ENCODE measurements at regions not wholly inside any gene's neighbourhood (a gene's known extent, or its start where the extent isn't known, plus 50 kb on each side); places are given as distances from the start of the nearest gene placed in this dataset.

GRCh38 chr11:70688142-70688541 is 289.8 kb downstream of the CTTN start:
- DNase-seq, result no peak

GRCh38 chr11:70689764-70690163 is 291.4 kb downstream of the CTTN start:
- DNase-seq, result no peak

GRCh38 chr11:70692131-70692530 is 293.8 kb downstream of the CTTN start:
- no peak for DNase-seq

- DNase-seq, result no peak
These were observed 296.0 kb downstream of the CTTN start for GRCh38 chr11:70694371-70694770.

GRCh38 chr11:70695086-70695960 is 297.0 kb downstream of the CTTN start:
- DNase-seq, result no peak

GRCh38 chr11:70696076-70696475 is 297.7 kb downstream of the CTTN start:
- no peak for DNase-seq

- no peak for DNase-seq
These were observed 298.2 kb downstream of the CTTN start for GRCh38 chr11:70696564-70696963.

- no peak for DNase-seq
These were observed 299.4 kb downstream of the CTTN start for GRCh38 chr11:70697701-70698100.

GRCh38 chr11:70698871-70699270 is 300.5 kb downstream of the CTTN start:
- DNase-seq, result no peak

GRCh38 chr11:70699294-70700221 is 301.2 kb downstream of the CTTN start:
- no peak for DNase-seq

- no peak for DNase-seq
These were observed 302.1 kb downstream of the CTTN start for GRCh38 chr11:70700453-70700852.

- DNase-seq, result no peak
These were observed 302.5 kb downstream of the CTTN start for GRCh38 chr11:70700871-70701270.

GRCh38 chr11:70702040-70702648 is 303.8 kb downstream of the CTTN start:
- DNase-seq, result no peak

GRCh38 chr11:70703141-70704064 is 305.1 kb downstream of the CTTN start:
- DNase-seq, result no peak

GRCh38 chr11:70705097-70705496 is 306.8 kb downstream of the CTTN start:
- no peak for DNase-seq

GRCh38 chr11:70705930-70706329 is 307.6 kb downstream of the CTTN start:
- no peak for DNase-seq

GRCh38 chr11:70707821-70708220 is 309.5 kb downstream of the CTTN start:
- DNase-seq, result no peak

GRCh38 chr11:70709596-70709995 is 311.3 kb downstream of the CTTN start:
- DNase-seq, result no peak

- DNase-seq, result no peak
These were observed 311.9 kb downstream of the CTTN start for GRCh38 chr11:70710192-70710591.

GRCh38 chr11:70710601-70711000 is 312.3 kb downstream of the CTTN start:
- DNase-seq, result no peak

GRCh38 chr11:70711095-70711910 is 313.0 kb downstream of the CTTN start:
- no peak for DNase-seq

GRCh38 chr11:70711911-70712185 is 313.5 kb downstream of the CTTN start:
- DNase-seq, result no peak
